GM19240 (cell line): ENCODE measurements at regions not wholly inside any gene's neighbourhood (a gene's known extent, or its start where the extent isn't known, plus 50 kb on each side); places are given as distances from the start of the nearest gene placed in this dataset.
"Not testable (repeated sequence)": the region's sequence is repeated elsewhere in the genome, so short reads cannot be mapped to it uniquely, and the experiment has no call there.

Experiments
- DNase-seq: peaks from one replicate; pipeline ENCODE4 v3.0.0; 2011; ENCODE audit warnings: low spot score; ENCODE audit not compliant: insufficient read length

- not testable (repeated sequence) for DNase-seq
These were observed 257.7 kb upstream of the MEIS1 start for GRCh38 chr2:66177128-66177796.

GRCh38 chr2:66174491-66174890 lies 260.4 kb upstream of the MEIS1 start:
- DNase-seq: no peak

DNA sequence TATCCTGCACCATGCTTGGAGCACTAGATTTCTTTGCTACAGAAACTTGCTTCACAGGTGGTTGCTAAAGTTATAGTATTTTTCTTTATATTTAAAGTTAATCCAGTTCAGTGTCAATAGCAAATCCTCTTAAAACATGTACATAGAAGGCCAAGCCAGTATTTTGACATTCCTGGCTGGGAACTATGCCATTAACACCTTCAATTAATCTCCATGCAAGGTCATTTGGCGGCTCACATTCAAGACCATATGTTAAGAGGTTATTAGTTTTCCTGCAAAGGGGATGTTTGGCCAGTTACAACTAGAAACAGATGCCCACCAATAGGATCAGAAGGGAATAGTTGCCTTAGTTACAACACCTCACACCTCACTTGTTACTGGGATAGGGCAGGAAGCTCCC lies 261.3 kb upstream of the MEIS1 start:
- no peak for DNase-seq

DNA sequence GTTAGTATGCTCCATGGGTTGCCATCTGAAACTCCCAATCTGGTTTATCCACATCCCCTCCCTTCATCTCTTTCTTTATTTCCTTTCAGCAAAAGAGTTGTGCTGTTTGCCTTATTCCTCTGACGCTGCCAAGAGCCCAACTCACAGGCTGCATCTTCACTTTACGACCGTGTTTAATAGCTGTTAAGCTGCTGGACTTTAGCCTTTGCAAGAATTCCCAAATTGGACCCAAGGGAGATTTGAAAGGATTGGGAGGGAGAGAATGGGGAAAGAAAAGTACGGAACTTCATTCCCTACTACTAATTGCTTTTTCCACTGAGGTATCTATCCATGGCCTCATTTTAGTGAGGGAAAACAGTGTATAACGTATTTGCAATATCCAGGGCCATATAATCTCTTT lies 263.4 kb upstream of the MEIS1 start:
- DNase-seq: no peak

DNA sequence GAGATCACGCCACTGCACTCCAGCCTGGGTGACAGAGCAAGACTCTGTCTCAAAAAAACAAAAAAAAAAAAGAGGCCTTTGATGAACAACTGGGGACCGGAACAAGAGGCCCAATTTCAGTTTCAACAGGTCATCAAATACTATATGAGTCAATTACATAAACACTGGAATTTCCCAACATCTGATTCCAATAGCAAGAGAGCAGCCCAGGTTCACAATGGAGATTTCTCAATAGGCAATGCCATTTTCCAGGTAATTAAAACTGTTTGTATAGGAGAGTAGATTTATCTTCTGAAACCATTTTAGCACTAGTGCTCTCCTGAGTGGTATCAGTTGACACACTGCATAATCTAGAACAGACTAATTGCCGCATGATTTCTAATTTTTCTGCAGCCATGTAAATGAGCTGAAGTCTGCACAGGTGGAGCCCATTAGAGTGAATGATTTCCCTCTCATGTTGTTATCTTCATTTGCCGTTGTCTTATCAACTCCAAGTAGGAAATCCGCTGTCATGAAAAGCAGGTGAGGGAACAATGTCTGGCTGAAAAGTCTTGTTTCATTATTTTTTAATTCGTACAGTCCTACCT lies 264.1 kb upstream of the MEIS1 start:
- no peak for DNase-seq

GRCh38 chr2:66169076-66169475 lies 265.8 kb upstream of the MEIS1 start:
- DNase-seq: no peak

DNA sequence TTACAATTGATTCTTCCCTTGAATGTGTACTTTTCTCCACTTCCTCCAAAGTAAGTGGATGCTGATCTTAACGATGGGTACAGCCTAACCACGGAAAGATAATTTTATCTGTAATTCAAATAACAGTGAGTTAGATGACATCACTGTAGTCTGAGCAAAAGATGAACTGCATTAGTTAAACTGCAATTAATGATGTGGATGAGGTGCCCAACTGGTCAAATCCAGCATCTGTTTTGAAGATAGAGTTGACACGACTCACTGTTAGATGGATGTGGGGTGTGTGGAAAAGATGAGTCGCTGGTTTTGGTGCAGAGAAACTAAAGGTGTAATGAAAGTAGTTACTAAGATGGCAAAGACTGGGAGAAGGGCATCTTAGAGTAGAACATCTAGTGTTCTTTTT lies 270.5 kb upstream of the MEIS1 start:
- DNase-seq: no peak

DNA sequence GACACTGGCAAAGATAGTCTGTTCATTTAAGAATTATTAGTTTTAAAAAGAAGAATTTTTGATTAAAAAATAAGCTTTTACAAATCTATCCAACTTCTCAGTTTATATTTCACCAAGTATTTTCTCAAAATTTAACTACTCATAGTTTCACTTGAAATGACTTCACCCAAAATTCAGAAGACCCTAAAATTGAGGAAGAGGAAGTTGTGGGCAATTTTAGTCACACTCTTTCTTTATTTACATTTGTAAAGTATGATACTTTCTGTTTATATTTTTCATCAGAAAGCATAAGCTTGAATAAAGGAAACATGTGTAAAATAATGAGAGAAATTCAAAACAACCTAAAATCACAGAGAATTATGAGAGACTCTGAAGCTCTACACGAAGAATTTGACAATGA lies 278.8 kb upstream of the MEIS1 start:
- DNase-seq: no peak

GRCh38 chr2:66153941-66154340 lies 281.0 kb upstream of the MEIS1 start:
- no peak for DNase-seq

- DNase-seq: no peak
These were observed 289.4 kb upstream of the MEIS1 start for GRCh38 chr2:66145490-66145889.

DNA sequence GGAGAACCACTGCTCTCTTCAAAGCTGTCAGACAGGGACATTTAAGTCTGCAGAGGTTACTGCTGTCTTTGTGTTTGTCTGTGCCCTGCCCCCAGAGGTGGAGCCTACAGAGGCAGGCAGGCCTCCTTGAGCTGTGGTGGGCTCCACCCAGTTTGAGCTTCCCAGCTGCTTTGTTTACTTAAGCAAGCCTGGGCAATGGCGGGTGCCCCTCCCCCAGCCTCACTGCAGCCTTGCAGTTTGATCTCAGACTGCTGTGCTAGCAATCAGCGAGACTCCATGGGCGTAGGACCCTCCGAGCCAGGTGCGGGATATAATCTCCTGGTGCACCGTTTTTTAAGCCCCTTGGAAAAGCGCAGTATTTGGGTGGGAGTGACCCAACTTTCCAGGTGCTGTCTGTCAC lies 290.6 kb upstream of the MEIS1 start:
- not testable (repeated sequence) for DNase-seq

DNA sequence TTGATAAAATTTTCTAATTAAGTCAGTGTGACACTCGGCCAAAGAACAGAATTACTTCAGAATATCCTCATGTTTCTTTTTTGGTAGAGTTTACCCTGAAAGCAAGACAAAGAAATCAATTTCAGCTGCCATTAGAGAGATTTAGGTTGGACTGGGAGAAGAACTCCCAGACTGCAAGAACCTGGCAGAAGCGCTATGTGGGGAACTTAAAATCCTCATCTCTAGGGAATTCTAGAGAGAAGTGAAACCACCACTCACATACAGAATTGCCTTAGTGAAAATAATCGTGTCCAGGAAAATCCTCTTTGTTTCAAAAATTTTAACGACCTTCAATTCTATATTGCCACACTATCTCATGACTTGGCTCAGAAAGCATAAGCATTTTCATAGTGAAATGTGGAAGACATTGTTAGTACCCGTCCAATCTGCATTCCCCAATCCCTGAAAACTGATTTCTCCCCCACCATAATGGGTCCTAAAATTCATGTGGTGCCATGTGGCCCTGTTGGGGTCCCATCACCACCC lies 297.3 kb upstream of the MEIS1 start:
- no peak for DNase-seq

DNA sequence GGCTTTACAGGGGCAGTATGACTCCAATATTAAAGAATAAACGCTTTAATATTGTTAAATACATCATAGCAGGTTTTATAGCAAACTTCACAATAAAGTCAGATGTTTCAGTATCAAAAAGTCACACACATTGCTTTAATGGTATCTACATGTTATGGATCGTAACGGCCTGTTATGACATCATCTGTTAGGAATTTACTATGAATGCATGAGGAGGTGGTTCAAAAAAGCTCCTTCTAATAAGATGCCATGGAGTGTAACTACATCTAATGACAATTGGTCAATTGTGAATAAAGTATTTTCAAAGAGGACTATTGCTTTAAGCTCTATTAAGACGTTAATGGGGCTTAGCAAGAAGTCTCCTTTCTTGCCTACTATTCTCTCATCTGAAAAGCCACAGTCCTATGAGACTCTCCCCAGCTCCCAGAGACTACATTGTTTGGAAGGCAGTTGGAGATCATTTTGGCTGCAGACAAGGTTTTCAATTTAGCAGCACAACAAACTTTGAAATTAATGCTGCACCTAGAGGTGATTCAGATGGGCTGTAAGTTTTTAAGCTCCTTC lies 300.7 kb upstream of the MEIS1 start:
- DNase-seq: no peak

DNA sequence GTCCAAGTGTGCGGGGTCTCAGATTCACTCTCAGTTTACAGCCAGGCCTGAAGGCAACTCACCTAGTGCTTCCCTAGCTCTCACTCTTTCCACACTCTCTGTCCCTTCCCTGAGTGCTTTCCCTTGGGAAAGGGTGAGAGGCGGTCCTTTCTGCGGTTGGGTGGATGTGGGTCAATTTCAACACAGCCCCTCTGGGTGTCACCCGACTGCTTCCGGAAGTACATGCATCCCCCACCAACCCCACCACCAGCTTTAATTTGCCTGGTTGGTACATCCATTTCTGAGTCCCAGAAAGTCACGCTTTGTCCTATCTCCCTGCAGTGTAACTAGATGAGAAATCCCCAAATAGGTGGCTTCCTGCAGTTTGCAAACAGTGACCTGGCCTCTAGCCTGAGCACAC lies 307.3 kb upstream of the MEIS1 start:
- DNase-seq: no peak

DNA sequence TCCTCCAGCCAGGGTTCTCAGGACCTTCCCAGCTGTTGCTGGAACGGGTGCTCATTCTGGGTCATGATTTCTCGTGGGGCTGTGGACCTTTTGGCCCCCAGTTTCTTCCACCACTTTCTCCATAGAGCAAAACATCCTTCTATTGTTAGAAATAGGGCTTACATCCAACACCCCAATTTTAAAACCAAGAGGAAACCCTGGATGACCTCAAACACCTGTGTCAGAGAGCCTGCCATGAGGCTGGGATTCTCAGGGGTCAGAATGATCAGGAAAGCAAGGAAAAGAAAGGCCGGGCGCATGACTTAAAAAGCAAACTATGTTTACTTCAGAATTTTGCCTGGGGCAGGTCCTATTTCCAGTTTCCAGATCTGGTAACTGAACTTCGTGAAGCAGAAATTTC lies 307.9 kb upstream of the MEIS1 start:
- no peak for DNase-seq

- DNase-seq: no peak
These were observed 309.0 kb upstream of the MEIS1 start for GRCh38 chr2:66125951-66126350.

- DNase-seq: no peak
These were observed 312.4 kb upstream of the MEIS1 start for GRCh38 chr2:66122516-66122915.

- no peak for DNase-seq
These were observed 313.0 kb upstream of the MEIS1 start for GRCh38 chr2:66121946-66122345.

- no peak for DNase-seq
These were observed 320.8 kb upstream of the MEIS1 start for GRCh38 chr2:66113988-66114625.

- DNase-seq: no peak
These were observed 323.2 kb upstream of the MEIS1 start for GRCh38 chr2:66111706-66112105.

GRCh38 chr2:66110608-66111007 lies 324.3 kb upstream of the MEIS1 start:
- DNase-seq: no peak

- DNase-seq: no peak
These were observed 324.8 kb upstream of the MEIS1 start for GRCh38 chr2:66110086-66110485.
